ENCODE measurements at regions not wholly inside any gene's neighbourhood (a gene's known extent, or its start where the extent isn't known, plus 50 kb on each side); places are given as distances from the start of the nearest gene placed in this dataset.

- DNase-seq = peak; percentile 4
These were observed 109.7 kb downstream of the TMTC3 start for GRCh38 chr12:88251798-88252197.

DNA sequence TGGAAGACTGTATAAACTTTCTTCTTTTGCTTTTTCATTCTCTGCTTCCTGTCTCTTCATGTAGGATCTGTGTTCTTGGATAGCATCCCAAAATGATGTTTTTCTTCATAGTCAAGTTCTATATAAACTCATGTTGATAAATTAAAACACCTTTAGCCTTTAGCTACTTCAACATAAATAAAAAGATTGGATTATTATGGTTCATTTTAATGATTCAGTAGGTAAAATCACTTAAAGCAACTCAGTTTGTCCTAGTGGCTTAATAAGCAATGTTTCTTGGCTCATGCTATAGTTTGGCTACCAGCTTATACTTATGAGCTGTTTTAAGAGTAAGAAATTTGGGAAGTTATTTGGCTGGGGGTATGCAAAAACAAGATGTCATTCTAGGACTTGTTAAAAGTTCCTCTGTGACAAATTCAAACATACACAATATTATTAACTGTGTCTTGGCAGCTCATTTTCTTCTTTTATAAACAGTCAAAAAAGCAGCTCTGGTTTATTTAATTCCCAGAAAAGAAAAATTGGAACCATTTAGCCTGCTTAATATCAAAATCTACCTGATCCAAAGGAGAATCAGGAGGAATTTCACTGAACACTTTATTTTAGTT, 111.4 kb downstream of the TMTC3 start:
- DNase-seq = peak; percentile 53

GRCh38 chr12:88255224-88255623, 113.1 kb downstream of the TMTC3 start:
- DNase-seq = no peak

DNA sequence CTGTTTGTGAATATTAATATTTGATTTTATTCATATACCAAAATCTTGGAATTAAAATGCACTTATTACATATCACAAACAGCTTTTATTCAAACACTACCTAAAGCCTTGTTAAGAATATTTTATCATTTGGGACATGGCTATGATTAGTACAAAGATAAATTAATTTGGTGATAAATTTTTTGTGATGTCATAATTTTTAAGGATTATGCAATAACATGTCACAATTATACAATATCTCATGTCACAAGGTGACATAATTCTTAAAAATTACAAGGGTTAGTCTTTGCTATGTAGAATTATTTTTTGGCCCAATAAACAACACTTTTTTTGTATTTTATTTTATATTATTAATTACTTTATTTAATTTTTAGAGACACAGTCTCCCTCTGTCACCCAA, 113.7 kb downstream of the TMTC3 start:
- DNase-seq = no peak

DNA sequence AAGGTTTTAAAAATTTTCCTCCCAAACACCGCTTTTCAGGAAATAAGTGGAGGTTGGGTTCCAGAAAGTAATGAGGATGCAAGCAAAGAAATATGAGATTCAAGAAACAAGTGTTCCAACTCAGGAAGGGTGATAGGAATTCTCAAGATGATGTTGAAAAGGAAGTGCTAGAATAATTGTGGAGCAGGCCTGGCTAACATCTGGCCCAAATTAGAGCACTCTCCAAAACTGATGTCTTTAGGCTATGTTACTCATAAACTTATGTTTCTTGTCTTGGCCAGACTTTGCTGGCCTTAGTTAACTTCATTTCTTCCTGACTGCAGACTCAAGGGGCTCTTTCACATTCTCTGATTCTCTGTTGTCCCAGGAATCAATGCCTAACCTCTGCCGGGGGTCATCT, 116.3 kb downstream of the TMTC3 start:
- peak; percentile 72 for DNase-seq

GRCh38 chr12:88266806-88267360, 124.8 kb downstream of the TMTC3 start:
- peak; percentile 51 for DNase-seq

DNA sequence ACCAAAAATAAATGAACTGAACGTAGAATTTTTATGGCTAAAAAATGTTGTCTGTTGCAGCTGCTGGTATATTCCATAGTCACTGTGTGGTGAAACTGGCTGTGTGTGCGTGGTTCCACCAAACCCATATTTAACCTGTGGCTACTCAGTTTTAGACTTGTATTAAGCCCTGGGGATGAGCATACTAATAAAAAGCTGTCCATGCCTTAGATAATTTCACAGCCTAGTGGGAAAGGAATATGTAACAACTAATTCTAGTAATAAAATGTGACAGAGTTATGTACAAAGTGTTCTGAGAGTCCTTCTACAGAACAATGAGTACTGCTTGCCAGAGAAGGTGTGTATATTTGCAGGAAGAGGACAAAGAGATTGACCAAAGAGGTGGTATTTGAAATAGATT, 125.5 kb downstream of the TMTC3 start:
- DNase-seq = no peak

- no peak for DNase-seq
These were observed 130.3 kb downstream of the TMTC3 start for GRCh38 chr12:88272456-88272855.

GRCh38 chr12:88273450-88273849, 131.3 kb downstream of the TMTC3 start:
- DNase-seq = no peak

GRCh38 chr12:88273875-88274274, 131.8 kb downstream of the TMTC3 start:
- no peak for DNase-seq

GRCh38 chr12:88291498-88292131, 149.5 kb downstream of the TMTC3 start:
- no peak for DNase-seq

DNA sequence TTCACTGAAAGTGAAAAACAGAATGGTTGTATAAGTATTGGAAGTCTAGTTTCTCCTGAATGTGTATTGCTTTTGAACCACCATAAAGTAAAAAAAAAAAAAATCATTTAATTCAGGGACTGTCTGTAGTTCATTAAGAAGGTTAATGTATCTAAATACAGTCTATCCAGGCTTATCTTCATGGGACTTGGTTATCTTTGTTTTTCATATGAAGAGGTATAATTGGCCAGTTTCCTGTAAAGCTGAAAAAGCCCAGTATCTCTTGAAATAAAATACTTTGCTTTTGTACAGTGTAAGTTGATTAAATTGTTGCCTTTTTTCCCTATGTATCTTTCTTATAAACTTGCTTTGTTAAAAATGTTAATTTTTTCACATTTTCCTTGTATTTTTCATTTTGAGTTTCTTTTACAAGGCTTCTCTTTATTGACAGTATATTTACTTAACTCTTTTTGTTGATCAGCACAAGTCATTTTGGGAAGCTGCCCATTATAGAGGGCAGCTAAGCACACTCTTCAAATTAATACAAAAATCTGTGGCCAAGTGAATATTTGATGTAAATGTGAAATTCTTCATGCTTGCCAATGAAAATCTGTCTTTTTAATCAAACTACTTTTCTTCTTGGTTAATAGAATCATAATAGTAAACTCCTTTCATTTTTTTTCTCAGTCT, 156.0 kb downstream of the TMTC3 start:
- no peak for DNase-seq

GRCh38 chr12:88298761-88299242, 156.7 kb downstream of the TMTC3 start:
- DNase-seq = no peak

DNA sequence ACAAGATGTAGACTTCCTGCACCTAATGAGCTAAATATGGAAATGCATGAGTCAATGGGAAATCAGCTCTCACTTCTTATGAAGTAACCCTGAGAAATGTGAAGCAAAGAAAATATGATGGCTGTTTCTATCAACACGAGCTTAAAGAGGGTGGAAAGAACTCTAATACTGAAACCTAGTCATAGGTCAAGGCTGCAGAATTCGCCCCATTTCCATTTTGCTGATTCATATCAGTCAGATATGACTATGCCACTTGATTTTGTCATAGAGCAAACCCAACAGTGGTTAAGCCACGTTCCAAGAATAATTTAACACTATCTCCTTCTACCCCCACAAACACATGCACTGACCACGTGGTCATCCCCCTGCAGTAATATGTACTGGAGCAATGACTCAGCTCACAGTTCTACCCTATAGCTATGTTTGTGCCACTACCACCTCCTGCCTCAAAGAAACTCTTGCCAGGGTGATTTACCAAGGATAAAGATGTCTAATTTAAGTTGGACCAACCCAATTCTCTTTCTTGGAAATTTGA, 157.5 kb downstream of the TMTC3 start:
- DNase-seq = no peak

DNA sequence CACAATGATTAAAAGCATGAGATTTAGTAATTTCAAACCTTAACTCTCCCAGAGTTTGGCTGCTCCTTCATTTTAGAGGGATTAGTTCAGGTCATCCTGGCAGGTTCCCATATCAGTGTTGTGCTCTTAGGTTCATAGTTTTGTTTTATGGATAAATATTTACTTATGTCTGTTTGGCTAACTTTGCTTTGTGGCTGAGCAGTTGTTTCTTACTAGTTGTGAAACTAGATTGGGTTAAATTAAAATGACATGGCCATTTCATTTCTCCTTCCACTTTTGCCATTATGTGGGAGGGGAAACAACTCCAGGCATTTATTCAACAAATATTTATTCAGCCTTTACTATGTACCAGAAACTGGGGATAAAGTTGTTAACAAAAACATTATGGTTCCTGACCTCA, 158.8 kb downstream of the TMTC3 start:
- DNase-seq = no peak

DNA sequence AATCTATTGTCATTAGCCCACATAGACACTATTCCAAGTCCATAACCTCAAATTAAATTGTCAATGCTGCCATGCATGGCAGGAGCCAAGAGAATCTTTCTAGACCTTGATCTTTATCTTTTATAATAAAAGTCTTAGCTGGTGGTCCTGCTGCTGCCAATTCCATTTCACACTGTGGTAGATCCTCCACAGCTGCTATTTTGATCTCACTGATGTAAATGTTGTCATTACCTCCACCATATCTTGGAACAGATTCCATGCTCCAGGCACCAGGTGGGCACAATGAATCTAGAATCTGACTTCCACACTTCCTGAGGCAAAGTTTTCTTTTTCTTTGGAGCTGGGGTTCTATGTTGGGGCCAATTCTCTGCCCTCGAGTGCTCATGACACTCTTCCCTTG, 161.2 kb downstream of the TMTC3 start:
- DNase-seq = no peak

DNA sequence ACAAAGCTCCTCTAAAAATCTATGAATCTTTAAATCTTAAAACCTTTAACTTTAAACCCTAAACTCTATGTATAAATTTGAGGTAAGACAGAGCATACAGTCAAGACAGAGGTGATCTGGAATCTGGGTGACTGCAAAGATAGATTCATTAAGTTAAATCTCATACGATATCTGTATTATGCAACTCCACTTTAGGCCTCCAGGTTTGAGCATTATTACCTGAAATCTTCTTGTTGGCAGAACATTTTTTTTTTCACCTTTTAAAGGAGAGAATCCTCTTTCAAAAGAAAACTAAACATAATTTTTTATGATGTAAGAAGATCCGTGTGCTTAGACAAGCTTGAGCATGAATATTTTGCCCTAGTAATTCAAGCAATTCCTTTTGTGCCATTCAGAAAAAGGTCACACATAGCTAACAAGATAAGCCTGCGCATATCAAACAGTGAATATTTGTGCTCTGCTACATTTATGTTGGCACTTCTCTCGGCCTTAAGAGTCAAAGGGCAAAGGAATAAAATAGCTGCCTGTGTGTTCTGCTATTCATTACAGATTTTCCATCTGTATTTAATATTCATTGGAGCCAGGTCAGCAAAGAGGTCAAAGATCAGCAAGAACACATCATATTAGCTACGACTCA, 163.3 kb downstream of the TMTC3 start:
- DNase-seq = no peak

DNA sequence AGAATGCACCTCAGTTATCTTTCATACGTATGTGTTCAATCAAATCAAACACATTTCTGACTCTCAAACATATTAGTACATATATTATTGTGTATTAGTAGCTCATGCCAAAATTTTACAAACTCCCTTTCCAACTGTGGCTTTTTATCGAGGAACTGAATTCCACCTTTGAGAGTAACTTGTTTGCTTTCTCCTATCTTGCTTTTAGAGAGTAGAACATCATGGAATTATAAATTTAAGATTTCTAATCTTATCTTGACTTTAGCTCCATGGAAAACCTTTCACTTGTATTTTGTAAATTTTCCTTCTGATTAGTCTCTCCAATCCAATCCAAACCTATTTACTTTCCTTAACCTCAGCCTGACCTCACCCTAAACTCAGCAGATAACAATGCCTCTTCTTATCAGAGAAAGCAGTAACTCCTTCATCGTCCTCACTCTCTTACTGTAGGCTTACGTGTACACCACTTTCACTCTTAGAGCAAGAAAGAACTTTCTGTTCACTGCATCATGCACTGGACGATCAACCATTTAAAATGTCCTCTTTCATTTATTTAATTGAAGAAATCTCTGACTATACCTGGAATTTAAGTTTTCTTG, 164.5 kb downstream of the TMTC3 start:
- DNase-seq = no peak

DNA sequence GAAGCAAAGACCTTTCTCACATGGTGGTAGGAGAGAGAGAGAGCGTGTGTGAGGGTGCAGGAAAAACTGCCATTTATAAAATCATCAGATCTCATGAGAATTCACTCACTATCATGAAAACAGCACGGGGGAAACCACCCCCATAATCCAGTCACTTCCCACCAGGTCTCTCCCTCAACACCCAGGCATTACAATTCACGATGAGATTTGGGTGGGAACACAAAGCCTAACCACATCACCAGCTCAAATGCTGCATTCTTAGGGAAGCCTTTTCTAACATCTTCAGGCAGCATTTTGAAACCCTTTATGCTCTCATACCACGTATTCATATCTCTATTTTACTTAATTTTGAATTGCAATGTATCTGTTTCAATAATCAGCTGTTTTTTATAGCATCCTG, 165.9 kb downstream of the TMTC3 start:
- no peak for DNase-seq

DNA sequence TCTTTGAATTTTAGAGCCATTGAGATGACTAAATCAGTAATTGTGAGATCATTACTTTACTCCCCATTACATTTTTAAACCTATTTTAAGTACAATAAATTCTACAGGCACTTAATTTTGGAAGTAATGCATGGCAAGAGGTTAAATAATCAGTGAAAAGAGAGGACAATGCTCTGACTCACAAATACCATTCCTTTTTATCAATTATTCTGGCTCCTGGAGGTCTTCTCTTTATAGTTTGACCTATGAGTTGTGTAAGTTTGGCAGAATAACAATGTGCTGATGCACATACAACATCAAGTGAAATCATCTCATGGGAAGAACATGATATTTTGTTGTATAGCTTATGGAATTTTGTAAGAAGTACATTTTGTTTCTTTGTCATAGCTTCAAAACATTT, 166.7 kb downstream of the TMTC3 start:
- DNase-seq = no peak

DNA sequence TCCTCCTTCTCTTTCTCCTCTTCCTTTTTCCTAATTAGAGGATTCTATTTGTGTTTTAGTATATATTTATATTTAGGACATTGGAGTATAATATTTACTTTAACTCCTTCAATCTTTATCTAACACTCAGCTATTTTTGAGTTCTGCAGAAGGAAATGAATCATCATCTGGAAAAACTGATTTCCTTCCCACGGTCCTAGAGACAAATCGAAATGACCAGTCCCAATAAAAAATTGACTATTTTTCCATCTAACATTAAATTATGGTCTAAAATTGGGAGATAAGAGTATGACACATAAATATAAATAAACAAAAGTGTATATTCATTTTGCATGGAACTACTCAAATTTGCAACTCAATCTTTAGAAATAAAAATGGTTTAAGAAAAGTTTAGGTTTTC, 167.4 kb downstream of the TMTC3 start:
- no peak for DNase-seq

- DNase-seq = no peak
These were observed 168.0 kb downstream of the TMTC3 start for GRCh38 chr12:88310069-88310468.
